ENCODE measurements at regions not wholly inside any gene's neighbourhood (a gene's known extent, or its start where the extent isn't known, plus 50 kb on each side); places are given as distances from the start of the nearest gene placed in this dataset.

DNA sequence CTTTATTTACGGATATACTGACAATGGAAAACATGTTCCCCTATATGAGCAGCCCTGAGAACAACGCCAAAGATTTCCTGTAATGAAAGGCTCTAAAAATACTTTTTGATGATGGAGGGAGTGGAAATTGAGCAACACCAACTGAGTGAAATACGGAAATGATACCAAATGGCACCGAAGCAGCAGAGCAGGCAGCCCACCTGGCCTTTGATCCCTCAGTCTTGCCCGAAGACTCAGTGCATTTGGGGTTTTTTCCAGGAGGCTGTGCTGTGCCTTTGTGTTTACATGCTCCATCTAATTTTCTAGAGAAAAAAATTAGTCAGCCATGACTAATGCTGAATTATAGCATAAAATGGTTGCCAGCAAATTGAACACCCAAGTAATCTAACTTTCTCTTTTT, 169.9 kb upstream of the RBPJ start:
- peaks cover 0 to 3% of the 10 kb centered on the region in 2 donors for H3K4me1 ChIP-seq
- H3K4me3 ChIP-seq: no peak overlapping the region
- TF ChIP-seq, protein P1, sequence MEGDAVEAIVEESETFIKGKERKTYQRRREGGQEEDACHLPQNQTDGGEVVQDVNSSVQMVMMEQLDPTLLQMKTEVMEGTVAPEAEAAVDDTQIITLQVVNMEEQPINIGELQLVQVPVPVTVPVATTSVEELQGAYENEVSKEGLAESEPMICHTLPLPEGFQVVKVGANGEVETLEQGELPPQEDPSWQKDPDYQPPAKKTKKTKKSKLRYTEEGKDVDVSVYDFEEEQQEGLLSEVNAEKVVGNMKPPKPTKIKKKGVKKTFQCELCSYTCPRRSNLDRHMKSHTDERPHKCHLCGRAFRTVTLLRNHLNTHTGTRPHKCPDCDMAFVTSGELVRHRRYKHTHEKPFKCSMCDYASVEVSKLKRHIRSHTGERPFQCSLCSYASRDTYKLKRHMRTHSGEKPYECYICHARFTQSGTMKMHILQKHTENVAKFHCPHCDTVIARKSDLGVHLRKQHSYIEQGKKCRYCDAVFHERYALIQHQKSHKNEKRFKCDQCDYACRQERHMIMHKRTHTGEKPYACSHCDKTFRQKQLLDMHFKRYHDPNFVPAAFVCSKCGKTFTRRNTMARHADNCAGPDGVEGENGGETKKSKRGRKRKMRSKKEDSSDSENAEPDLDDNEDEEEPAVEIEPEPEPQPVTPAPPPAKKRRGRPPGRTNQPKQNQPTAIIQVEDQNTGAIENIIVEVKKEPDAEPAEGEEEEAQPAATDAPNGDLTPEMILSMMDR (IDR thresholded peaks at IDR 0.05): no peak
- no peaks in the 10 kb centered on the region for H3K9me3 ChIP-seq
- no peaks in the 10 kb centered on the region for H3K27me3 ChIP-seq
- no peaks in the 10 kb centered on the region for H3K36me3 ChIP-seq
- DNase-seq (ENCODE audit: low spot score): no peak
- peak overlapping the region in 1 of 2 donors; percentile 55 for H3K27ac ChIP-seq

DNA sequence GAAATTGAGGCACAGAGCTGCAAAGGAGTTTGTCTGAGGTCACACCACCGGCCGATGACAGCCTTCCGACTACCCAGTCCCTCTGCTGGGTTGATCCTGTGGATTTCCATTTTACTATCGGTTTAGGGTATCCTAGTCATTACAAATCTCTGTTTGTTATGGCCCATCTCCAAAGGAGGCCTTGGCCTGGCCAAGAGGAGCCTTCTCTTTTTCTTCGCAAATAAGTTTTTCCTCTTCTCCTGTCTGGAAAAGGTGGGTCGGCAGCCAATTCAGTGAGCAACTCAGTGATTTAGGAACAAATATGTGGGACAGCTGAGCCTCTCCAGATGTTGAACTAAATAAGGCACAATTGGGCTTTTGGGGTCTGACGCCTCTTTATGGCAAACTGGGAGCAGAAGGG, 169.2 kb upstream of the RBPJ start:
- H3K36me3 ChIP-seq: no peaks in the 10 kb centered on the region
- DNase-seq (ENCODE audit: low spot score): no peak
- H3K4me1 ChIP-seq: peaks cover 0 to 3% of the 10 kb centered on the region in 2 donors
- peak overlapping the region in 1 of 2 donors; percentile 55 for H3K27ac ChIP-seq
- no peaks in the 10 kb centered on the region for H3K27me3 ChIP-seq
- H3K4me3 ChIP-seq: no peak overlapping the region
- no peaks in the 10 kb centered on the region for H3K9me3 ChIP-seq
- TF ChIP-seq, protein P1 (IDR thresholded peaks at IDR 0.05): no peak

DNA sequence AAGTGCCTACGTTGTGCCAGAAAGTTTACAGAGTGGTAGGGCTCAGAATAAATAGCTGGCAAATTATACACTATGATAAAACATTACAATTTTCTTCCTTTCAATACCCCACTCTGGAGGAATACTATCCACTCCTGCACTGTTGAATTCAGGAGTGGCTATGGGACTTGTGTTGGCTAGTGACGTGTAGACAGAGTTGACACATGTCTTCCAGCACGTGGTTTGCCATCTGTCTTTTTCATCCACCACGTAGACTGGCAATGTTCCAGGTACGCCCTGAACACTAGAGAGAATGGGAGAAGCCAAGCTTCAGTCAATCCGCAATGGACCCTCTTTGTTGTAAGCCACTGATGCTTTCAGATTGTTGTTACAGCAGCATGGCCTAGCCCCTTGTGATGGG, 168.8 kb upstream of the RBPJ start:
- H3K36me3 ChIP-seq: no peaks in the 10 kb centered on the region
- H3K27me3 ChIP-seq: no peaks in the 10 kb centered on the region
- H3K9me3 ChIP-seq: no peaks in the 10 kb centered on the region
- no peak for DNase-seq (ENCODE audit: low spot score)
- peak overlapping the region in 1 of 2 donors; percentile 55 for H3K27ac ChIP-seq
- TF ChIP-seq, protein P1 (IDR thresholded peaks at IDR 0.05): no peak
- H3K4me3 ChIP-seq: no peak overlapping the region
- peaks cover 0 to 3% of the 10 kb centered on the region in 2 donors for H3K4me1 ChIP-seq

DNA sequence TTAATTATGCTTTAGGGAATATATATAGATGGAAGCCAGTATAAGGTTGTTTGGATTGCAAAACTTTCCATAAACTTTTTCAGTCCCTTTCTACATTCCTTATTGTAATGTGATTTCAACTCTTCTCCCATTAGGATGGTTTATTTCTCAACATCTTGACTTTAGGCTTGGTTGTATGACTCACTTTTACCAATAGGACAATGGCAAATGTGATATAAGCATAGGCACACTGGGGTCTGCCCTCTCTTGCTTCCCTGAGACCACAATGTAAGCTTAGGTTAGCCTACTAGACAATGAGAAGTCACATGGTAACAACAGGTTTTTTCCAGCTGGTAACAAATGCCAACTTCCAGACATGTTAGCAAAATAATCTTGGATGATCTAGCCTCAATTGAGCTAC, 163.3 kb upstream of the RBPJ start:
- Histone ChIP-seq H3K4me3 (no peak overlapping the region), H3K36me3 (no peaks in the 10 kb centered on the region), H3K9me3 (no peaks in the 10 kb centered on the region), H3K4me1 (no peaks in the 10 kb centered on the region), H3K27me3 (no peaks in the 10 kb centered on the region), H3K27ac (no peak overlapping the region)
- TF ChIP-seq, protein P1 (IDR thresholded peaks at IDR 0.05): no peak
- DNase-seq (ENCODE audit: low spot score): no peak

DNA sequence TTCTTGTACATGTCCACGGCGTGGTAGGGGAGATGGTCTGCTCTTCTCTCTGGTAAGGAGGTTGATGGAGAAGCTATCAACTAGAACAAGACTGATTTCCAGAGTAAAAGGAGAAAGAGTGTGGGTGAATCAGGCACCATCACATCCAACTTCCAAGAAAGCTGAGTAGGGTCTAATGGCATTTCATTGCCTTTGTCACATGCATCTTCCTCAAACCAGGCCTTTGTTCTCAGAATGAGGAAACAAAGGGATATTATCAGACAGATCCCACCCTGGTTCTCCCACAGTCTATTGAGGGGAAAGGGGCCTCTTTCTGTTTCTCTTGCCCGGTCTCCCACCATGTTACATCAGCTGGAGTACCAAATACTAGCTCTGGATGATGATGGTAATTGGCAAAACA, 160.2 kb upstream of the RBPJ start:
- Histone ChIP-seq H3K36me3 (no peaks in the 10 kb centered on the region), H3K4me3 (no peak overlapping the region), H3K4me1 (no peaks in the 10 kb centered on the region), H3K27ac (no peak overlapping the region), H3K27me3 (no peaks in the 10 kb centered on the region), H3K9me3 (no peaks in the 10 kb centered on the region)
- DNase-seq (ENCODE audit: low spot score): no peak
- TF ChIP-seq, protein P1 (IDR thresholded peaks at IDR 0.05): no peak

DNA sequence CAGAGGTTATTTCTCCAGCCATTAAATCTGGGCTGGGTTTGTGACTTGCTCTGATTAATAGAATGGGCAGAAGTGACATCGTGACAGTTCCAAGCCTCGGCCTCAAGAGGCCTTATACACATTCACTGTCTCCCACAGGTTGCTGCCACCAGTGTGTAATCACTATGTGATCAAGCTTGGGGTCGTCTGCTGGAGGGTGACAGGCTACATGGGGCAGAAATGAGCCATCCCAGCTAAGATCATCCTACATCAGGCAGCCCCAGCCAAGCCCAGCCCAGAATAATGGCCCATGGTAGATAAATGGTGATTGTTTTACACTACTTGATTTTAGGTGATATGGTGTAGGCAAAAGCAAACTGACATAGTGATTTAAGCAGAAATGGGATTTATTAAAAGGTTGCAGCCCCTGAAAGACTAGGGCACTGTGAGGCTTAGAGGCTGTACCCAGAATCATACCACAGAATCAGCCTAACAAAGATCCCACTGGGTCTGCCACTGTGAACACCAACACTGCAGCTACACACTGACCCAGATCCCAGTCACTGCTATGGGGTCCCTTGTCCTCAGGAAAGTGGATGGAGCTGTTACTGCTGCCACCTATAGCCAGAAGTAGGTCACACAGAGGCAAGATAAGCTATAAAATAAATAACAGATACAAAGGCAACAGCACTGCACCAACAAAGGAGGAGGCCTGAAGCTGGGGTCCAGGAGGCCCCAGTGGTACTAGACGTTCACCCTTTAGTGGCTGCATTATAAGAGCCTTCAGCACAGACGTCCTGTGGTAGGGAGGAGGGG, 159.6 kb upstream of the RBPJ start:
- Histone ChIP-seq H3K9me3 (no peaks in the 10 kb centered on the region), H3K27ac (no peak overlapping the region), H3K27me3 (no peaks in the 10 kb centered on the region), H3K36me3 (no peaks in the 10 kb centered on the region), H3K4me1 (no peaks in the 10 kb centered on the region), H3K4me3 (no peak overlapping the region)
- TF ChIP-seq, protein P1 (IDR thresholded peaks at IDR 0.05): no peak
- DNase-seq (ENCODE audit: low spot score): peak; percentile 55
